HG03045 (cell line): ENCODE measurements at regions not wholly inside any gene's neighbourhood (a gene's known extent, or its start where the extent isn't known, plus 50 kb on each side); places are given as distances from the start of the nearest gene placed in this dataset.
"Not testable (repeated sequence)": the region's sequence is repeated elsewhere in the genome, so short reads cannot be mapped to it uniquely, and the experiment has no call there.

Experiments used
- ATAC-seq: cut with Tn5 transposase; IDR thresholded peaks from one replicate; pipeline ENCODE4 v1.9.1; 2021; ENCODE audit warnings: mild to moderate bottlenecking, moderate library complexity; ENCODE audit not compliant: unreplicated experiment

DNA sequence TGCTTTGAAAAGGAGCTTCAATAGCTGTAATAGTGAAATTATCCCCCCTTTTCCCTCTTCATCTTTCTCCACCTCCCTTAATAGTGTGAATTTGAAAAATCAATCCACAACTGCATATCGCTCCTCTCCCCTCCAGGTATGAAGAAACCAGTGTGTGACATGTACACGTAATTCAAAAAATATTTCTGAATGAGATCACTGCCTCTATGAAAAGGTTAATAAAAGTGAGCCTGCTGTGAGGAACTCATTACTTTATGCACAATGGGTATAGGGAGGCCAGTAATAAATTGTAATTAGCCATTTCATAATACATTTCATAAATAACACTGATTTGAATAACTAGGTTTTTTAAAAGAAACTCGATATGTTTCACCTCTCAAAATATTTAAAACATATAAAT lies 209.0 kb upstream of the KYNU start:
- ATAC-seq, result no peak

DNA sequence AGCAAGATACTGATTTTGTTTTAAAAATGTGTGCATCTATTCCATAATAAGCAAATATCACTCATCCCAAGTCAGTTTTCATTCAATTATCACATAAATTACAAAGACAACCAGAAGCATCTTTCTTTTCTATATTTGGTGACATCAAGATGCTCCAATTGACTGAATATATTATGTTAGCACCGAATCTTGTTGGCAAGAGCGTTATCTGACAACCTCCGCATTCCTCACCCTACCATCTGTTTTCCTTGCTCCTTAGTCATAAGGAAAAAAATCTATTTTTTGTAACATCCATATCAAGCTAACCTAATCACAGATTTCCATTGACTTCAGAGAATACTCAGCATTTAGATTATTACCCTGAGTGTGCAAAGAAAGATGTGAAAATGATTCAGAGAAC lies 212.2 kb upstream of the KYNU start:
- ATAC-seq, result no peak

DNA sequence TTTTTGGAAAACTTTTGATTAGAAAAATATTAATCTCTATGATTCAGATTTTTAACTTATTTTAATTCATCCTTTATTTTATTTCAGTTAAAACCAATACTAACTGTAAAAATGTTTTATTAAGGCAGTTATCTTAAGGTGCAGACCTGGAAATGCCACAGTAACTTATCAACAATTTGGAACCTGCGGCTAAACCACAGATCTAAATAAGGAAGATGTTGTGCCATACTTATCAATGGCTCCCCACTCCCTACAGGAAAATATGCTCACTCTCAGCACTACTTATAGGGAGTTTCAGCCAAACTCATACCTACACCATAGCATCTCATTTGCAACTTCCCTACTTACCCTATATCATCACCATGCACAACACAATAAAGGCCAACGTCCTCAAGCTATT lies 226.9 kb upstream of the KYNU start:
- ATAC-seq, result no peak

DNA sequence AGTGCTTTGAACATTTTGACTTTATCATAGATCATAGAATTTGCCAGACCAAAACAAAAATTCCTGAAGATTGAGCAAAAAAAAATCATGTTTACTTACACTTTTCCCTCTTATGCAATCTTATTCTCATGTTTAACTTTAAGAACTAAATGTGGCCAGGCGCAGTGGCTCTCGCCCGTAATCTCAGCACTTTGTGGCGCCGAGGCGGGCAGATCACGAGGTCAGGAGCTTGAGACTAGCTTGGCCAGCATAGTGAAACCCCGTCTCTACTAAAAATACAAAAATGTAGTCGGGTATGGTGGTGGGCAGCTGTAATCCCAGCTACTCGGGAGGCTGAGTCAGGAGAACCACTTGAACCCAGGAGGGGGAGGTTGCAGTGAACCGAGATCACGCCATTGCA lies 227.9 kb upstream of the KYNU start:
- no peak for ATAC-seq

DNA sequence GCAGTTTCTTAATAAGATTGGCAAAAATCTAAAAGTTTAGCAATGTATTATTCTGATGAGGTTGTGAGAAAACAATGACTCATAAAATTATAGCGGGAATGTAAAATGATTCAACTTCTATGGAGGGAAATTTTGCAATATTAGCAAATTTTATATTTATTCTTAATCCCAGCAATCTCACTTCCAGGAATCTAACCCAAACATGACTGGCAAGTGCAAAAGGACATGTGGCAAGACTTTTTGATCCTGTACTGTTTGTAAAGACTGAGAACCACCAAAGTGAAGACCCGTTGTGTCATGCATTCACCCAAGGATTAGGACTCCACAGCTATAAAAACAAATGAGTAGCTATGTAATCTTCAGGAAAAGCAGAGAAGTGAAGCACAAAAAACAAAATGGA lies 234.8 kb upstream of the KYNU start:
- no peak for ATAC-seq

DNA sequence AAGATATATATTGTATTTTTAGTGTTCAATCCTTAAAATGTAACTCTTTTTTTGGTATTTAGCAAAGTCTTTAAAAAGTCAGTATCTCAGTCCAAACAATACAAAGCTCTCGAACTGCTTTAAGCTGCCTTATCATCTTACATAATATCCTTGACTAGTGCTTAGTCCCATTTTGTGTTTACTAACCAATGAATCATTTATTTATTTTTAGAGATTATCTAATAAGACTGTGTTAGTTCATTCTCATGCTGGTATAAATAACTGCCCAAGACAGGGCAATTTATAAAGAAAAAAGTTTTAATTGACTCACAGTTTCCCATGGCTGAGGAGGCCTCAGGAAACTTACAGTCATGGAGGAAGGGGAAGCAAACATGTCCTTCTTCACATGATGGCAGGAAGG lies 248.3 kb upstream of the KYNU start:
- no peak for ATAC-seq

DNA sequence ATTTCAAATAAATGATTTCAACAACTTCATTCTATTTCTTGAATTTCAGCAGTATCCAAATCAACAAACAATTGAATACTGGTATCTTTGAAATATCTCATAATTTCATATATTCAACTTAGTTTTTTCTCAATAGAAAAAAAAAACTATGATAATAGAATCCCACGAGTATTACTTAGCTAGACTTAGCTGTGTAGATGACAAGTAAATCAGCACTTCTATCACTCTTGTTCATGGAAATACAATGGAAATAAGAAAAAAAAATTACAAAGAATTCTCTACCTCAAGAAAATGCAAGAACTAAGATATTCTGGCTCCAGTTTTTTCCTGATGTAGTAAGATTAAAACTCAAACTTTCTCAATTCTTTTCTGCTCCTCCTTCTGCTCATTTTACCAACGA lies 256.2 kb upstream of the KYNU start:
- ATAC-seq, result no peak

DNA sequence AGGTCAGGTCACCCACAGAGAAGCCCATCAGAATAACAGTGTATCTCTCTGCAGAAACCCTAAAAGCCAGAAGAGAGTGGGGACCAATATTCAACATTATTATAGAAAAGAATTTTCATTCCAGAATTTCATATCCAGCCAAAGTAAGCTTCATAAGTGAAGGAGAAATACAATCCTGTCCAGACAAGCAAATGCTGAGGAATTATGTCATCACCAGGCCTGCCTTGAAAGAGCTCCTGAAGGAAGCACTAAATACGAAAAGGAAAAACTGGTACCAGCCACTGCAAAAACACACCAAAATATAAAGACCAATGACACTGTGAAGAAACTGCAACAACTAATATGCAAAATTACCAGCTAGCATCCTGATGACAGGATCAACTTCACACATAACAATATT lies 260.0 kb upstream of the KYNU start:
- ATAC-seq, result no peak

DNA sequence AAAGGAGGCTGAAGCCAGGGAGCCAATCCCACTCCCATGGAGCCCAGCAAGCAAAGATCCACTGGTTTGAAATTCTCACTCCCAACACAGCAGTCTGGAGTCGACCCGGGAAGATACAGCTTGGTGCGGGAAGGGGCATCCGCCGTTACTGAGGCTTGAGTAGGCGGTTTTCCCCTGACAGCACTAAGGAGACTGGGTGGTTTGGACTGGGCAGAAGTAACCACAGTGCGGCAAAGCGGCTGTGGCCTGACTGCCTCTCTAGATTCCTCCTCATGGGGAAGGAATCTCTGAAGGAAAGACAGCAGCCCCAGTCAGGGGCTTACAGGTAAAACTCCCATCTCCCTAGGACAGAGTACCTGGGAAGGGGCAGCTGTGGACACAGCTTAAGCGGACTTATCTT lies 261.6 kb upstream of the KYNU start:
- no peak for ATAC-seq

DNA sequence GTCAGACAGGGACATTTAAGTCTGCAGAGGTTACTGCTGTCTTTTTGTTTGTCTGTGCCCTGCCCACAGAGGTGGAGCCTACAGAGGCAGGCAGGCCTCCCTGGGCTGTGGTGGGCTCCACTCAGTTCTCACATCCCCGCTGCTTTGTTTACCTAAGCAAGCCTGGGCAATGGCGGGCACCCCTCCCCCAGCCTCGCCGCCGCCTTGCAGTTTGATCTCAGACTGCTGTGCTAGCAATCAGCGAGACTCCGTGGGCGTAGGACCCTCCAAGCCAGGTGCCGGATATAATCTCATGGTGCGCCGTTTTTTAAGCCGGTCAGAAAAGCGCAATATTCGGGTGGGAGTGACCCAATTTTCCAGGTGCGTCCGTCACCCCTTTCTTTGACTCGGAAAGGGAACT lies 264.3 kb upstream of the KYNU start:
- ATAC-seq, result not testable (repeated sequence)

DNA sequence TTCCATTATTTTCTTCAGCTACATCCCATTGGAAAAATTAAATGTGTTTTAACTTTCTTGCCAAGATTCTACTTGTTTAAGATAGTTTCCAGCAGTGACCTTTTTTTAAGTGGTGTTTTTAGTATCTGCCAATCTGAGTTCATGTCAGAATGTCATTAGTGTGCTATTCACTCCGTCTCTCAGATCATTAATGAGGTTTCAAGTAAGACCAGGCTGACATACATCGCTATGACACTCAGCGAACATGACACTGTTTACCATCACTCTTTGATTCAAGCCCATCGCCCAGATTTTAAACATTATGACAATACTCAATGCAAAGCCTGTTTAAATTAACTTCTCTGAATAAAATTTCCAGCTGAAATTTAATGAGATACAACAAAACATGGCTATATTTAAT lies 272.0 kb upstream of the KYNU start:
- ATAC-seq, result no peak

DNA sequence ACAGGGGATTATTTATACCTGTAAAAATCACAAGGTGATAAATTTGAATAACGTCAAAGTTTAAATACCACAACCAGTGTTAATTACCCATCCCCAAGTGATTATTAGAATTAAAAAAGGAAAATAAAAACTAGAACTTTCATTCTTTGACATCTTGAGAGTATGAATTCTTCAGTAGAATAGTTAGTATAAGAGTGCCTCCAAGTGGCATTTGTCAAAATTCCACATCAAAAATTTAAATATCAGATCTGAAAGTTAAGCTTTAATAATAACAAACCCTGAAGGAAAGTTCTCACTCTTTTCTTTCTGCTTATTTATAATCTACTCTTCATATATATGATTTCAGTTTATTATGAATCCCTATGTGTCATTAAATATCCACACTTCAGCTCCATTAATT lies 273.7 kb upstream of the KYNU start:
- ATAC-seq, result no peak

DNA sequence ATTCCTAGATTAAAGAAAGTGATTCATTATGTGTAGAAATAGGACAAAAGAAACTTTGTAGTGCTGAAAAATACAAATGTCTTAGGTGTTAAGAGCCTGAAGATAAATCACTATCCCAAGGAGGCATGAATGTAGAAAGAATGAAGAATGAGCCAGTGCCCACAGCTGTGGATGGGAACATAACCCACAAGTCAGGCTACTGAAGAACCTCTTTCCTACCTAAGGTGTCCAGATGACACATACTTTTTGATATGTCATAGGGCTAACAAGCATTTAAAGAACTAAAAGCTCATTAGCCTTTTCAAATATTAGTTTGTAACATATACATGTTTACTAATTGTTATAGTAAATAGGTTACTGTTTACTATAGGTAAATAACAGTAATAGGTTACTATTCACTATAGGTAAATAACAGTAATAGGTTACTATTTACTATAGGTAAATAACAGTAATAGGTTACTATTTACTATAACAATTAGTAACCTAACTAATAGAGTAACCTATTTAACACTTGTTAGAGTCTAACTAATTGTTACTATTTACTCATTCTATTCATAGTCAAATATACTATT lies 275.0 kb upstream of the KYNU start:
- ATAC-seq, result no peak

DNA sequence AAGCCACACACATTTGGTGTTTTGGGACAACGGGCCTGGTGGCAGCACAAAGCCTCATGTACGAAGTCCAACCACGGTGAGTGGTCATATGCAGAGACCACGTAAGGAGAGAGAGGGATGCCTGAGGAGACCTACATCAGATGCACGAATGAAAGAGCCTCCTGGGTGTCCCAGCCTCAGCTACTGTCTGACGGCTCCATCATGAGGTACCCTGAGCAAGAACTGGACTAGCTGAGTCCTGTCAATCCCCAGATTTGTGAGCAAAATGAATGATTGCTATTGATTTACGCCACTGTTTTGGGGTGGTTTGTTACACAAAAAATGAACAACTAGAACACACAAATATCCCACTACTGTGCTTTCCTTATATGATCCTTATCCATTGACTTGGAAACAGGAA lies 275.7 kb upstream of the KYNU start:
- ATAC-seq, result no peak

DNA sequence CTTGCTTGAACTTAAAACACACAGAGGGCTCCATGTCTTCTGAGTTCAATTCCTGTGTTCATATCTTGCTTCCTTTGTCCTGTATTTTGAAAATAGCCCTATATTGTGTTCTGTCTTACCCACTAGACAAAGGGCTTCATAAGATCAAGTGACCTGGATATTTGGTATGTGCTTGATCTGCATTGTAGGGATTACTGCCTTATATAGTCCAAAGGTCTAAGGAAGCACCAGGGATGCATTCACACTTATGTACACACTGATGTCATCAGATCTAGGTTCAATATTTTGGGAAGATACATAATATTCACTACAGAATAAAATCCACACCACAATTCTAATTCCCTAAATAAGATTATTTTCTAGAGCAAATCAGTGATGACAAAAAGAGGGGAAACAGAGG lies 278.0 kb upstream of the KYNU start:
- no peak for ATAC-seq

DNA sequence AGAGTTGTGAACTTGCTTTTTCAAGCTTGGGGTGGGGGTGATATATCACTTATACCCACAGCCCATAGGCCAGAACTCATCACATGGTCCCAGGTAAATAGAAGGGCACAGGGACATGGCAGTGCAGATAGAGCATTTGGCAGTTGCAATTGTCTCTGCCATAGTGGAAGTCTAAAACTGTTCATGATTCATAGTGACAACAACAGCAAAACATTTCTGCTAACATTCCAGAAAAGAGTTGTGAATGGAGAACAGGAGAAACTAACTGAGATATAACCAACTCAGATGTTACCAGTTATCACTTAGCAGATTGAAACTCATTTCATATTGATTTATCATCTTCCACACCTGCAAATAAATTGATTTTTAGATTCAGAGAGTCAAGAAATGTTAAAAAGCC lies 278.6 kb upstream of the KYNU start:
- ATAC-seq, result no peak

DNA sequence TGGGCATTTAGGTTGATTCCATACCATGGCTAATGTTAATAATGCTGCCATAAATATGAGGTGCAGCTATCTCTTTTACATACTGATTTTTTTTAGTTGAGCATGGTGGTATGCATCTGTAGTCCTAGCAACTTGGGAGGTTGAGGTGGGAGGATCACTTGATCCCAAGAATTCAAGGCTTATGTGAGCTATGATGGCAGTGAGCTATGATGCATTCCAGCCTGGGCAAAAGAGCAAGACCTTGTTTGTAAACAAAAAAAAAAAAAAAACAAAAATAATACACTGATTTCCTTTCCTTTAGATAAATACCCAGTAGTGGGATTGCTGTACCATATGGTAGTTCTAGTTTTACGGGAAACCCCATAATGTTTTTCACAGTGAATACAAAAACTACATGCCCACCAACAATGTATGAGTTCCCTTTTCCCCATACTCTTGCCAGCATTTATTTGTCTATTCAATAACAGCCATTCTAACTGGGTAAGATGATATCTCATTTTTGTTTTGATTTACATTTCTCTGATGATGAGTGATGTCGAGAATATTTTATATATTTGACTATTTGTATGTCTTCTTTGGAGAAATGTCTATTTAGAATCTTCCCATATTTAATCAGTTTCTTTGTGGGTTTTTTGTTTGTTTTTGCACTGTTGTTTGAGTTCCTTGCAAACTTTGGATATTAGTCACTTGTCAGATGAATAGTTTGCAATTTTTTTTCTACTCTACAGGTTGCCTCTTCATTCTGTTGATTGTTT lies 281.0 kb upstream of the KYNU start:
- no peak for ATAC-seq

DNA sequence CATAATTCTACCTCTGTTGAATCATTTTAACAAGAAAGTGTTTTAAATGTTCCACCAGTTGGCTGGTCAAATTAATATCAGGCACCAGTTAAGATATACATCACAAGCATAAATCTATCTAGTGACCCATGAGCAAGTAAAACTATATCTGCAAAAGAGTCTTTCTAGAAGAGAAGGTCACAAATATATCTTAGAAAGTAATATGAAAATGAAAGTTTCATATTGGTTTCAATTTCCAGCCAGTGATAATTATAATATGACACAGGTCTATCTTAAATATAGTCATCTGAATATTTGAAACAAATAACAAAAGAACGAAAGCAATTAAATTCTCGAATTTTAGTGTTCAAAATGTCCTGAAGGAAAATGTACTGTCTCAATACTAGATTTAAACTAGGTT lies 282.5 kb upstream of the KYNU start:
- no peak for ATAC-seq

DNA sequence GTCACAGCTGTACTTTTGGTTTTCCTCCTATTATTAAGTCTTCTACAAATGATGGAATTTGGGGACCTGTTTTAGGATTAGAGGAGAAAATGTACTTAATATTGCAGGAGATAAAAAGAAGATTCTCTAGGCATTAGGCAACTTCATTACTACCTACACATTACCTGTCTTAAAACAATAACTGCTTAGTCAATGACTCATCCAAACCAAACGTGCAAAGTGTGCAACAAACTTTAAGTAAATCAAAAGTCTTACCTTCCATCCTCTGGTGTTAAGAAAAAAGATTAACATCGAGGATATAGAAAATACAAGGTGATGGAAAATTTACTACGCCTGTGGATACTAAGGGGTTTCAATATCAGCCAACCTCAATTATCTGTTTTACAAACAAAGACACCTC lies 285.3 kb upstream of the KYNU start:
- ATAC-seq, result no peak

DNA sequence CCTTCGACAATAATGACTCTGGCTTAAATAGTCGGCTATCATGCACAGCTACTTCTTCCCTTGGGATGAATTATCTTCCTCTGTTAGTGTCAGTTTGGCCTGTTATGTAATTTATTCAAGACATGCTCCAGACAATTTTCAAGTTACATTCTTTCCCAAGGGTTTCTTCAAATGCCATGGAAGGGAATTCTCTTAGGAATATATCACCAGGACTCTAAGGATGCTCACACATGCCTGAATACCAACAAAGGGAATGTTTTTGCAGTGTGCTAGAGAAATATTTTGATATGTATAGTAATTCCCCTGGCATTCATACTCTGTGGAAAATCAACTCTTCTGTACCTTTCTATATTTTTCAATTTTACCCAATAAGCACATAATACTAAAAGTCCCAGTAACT lies 286.0 kb upstream of the KYNU start:
- ATAC-seq, result no peak

DNA sequence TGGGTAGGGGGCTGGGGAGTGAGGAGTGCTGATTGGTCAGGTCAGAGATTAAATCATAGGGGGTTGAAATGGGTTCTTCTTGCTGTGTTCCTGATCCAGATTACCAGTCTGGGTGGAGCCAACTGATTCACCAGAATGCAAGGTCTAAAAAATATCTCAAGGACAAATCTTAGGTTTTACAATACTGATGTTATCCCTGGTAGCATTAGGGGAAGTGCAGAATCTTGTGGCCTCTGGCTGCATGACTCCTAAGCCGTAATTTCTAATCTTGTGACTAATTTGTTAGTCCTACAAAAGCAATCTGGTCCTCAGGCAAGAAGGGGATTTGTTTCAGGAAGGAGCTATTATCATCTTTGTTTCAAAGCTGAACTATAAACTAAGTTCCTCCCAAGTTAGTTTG lies 289.2 kb upstream of the KYNU start:
- ATAC-seq, result no peak

DNA sequence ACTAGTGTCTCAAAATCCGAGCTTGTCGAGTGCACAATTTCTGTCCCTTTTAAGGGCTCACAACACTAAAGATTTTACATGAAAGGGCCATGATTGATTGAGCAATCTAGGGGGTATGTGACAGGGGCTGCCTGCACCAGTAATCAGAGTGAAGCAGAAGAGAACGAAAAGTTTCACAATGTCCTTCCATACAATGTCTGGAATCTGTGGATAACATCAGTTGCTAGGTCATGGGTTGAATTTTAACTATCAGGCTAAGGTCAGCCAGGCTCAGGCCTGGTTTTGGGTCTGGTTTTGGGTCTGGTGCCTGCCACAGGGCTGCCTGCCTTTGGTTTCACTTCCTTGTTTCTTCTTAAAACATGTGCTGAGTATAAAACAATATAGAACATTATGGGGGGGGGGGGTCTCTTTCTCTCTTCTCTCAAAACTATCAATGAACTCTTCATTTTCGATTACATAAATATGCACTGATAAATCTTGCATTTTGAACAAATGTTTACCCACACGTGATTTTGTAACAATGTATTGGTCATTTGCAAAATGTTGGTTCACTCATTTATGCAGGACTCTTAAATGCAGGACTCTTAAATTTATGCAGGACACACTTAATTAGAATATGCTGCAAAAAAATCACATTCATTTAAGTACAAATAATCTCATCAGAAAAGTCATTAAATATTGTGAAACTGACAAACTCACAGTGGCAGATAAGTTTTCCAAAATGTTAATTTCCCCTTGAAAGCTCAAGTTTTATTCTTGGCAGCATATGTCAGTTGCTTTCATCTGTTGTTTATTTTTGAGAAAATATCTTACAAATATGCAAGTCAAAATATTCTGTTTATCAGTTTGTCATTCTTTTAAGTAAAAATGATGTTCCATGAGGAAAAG lies 290.5 kb upstream of the KYNU start:
- no peak for ATAC-seq
